Liver (tissue), 8 donors: ENCODE measurements at regions not wholly inside any gene's neighbourhood (a gene's known extent, or its start where the extent isn't known, plus 50 kb on each side); places are given as distances from the start of the nearest gene placed in this dataset.

Source experiments
- DNase-seq: peaks from one replicate; pipeline ENCODE4 v3.0.0-alpha.2; 2017; ENCODE audit warnings: low spot score
- H3K27ac ChIP-seq, 2 donors: one replicate each; pipeline ENCODE4 v1.7.0; 2013; ENCODE audit warnings: inconsistent platforms in 2 of 2, low read length in 2 of 2, control low read depth in 1 of 2, low read depth in 1 of 2, mild to moderate bottlenecking in 1 of 2
- H3K27me3 ChIP-seq, 4 donors: one replicate each; pipeline versions ENCODE4 v1.6.1 to v1.7.0; 2013; ENCODE audit warnings: low read length in 3 of 4, inconsistent platforms in 1 of 4, mild to moderate bottlenecking in 1 of 4, moderate library complexity in 1 of 4; ENCODE audit not compliant: control insufficient read depth in 4 of 4, insufficient read depth in 4 of 4
- H3K36me3 ChIP-seq, 4 donors: one replicate each; pipeline versions ENCODE4 v1.6.1 to v1.7.0; 2013; ENCODE audit warnings: low read length in 3 of 4, mild to moderate bottlenecking in 3 of 4, low read depth in 1 of 4, moderate library complexity in 1 of 4; ENCODE audit not compliant: control insufficient read depth in 4 of 4, insufficient read depth in 3 of 4
- H3K4me1 ChIP-seq, 4 donors: one replicate each; pipeline versions ENCODE4 v1.6.1 to v1.7.0; 2013; ENCODE audit warnings: low read length in 3 of 4, mild to moderate bottlenecking in 3 of 4, moderate library complexity in 1 of 4; ENCODE audit not compliant: control insufficient read depth in 4 of 4, insufficient read depth in 4 of 4
- H3K4me3 ChIP-seq, 3 donors: one replicate each; pipeline versions ENCODE4 v1.6.1 to v1.7.0; 2013; ENCODE audit warnings: low read length in 3 of 3, control low read depth in 1 of 3, low read depth in 1 of 3, mild to moderate bottlenecking in 1 of 3
- H3K9ac ChIP-seq, 2 donors: one replicate each; pipeline ENCODE4 v1.7.0; 2013; ENCODE audit warnings: low read length in 2 of 2, mild to moderate bottlenecking in 2 of 2, moderate library complexity in 2 of 2, control low read depth in 1 of 2, low read depth in 1 of 2
- H3K9me3 ChIP-seq, 4 donors: one replicate each; pipeline versions ENCODE4 v1.6.1 to v1.7.0; 2013; ENCODE audit warnings: low read length in 3 of 4; ENCODE audit not compliant: control insufficient read depth in 4 of 4
- EGR1 ChIP-seq, 2 donors: IDR thresholded peaks; 2 replicates each; pipeline ENCODE4 v1.6.1; 2016 to 2018; ENCODE audit warnings: antibody characterized with exemption in 2 of 2, low read depth in 2 of 2
- FOXA1 ChIP-seq: IDR thresholded peaks from 2 replicates; pipeline ENCODE4 v1.6.1; 2016; ENCODE audit warnings: antibody characterized with exemption
- FOXA2 ChIP-seq: IDR thresholded peaks from 2 replicates; pipeline ENCODE4 v1.6.1; 2016; ENCODE audit warnings: antibody characterized with exemption
- HNF4A ChIP-seq, 2 donors: conservative IDR thresholded peaks; 2 replicates each; pipeline ENCODE4 v1.6.1; 2016; ENCODE audit warnings: antibody characterized with exemption in 2 of 2, mild to moderate bottlenecking in 2 of 2
- HNF4G ChIP-seq: IDR thresholded peaks from 2 replicates; pipeline ENCODE4 v1.6.1; 2016; ENCODE audit warnings: antibody characterized with exemption
- JUND ChIP-seq, 2 donors: IDR thresholded peaks; 2 replicates each; pipeline ENCODE4 v1.6.1; 2016; ENCODE audit warnings: antibody characterized with exemption in 2 of 2
- NR2F2 ChIP-seq: IDR thresholded peaks from 2 replicates; pipeline ENCODE4 v1.6.1; 2016; ENCODE audit warnings: antibody characterized with exemption
- RAD21 ChIP-seq, 2 donors: IDR thresholded peaks; 2 replicates each; pipeline ENCODE4 v1.6.1; 2016; ENCODE audit warnings: antibody characterized with exemption in 2 of 2, mild to moderate bottlenecking in 2 of 2
- RXRA ChIP-seq, 2 donors: IDR thresholded peaks; 2 replicates each; pipeline ENCODE4 v1.6.1; 2017 to 2018; ENCODE audit warnings: antibody characterized with exemption in 2 of 2, mild to moderate bottlenecking in 1 of 2
- SP1 ChIP-seq: IDR thresholded peaks from 2 replicates; pipeline ENCODE4 v1.6.1; 2018; ENCODE audit warnings: antibody characterized with exemption, mild to moderate bottlenecking
- YY1 ChIP-seq: IDR thresholded peaks from 2 replicates; pipeline ENCODE4 v1.6.1; 2016; ENCODE audit warnings: antibody characterized with exemption, mild to moderate bottlenecking
- WGBS: extraction: QIAGEN DNeasy Blood & Tissue Kit; methylation state at CpG from one replicate; pipeline ENCODE4 v1.1.7; 2013; 5-methylcytosine and 5-hydroxymethylcytosine counted together
- TF ChIP-seq, protein P1 (sequence below): IDR thresholded peaks from 2 replicates; pipeline ENCODE4 v1.6.1; 2016; ENCODE audit warnings: antibody characterized with exemption
- TF ChIP-seq, protein P2 (sequence below): fragments of 150-350 bp; IDR thresholded peaks from 2 replicates; pipeline ENCODE4 v1.5.1; 2017; ENCODE audit warnings: improper control_type of control experiment, low read depth, low read length; ENCODE audit not compliant: missing input control
- TF ChIP-seq, protein P3 (sequence below): IDR thresholded peaks from 2 replicates; pipeline ENCODE4 v1.6.1; 2016; ENCODE audit warnings: antibody characterized with exemption
- donor health status: healthy.
- donor health status: healthy.
- donor health status: healthy.
- donor health status: healthy.
- donor health status: healthy.

- no peaks in the 10 kb centered on the region for H3K36me3 ChIP-seq
- H3K9ac ChIP-seq: no peak overlapping the region
- no peak for TF ChIP-seq FOXA2
- TF ChIP-seq HNF4A (conservative IDR thresholded peaks at IDR 0.05): no peak
- H3K27me3 ChIP-seq: no peaks in the 10 kb centered on the region
- H3K9me3 ChIP-seq: no peaks in the 10 kb centered on the region
- no peak overlapping the region for H3K27ac ChIP-seq
- DNase-seq: no peak
- no peak overlapping the region for H3K4me3 ChIP-seq
- H3K4me1 ChIP-seq: no peaks in the 10 kb centered on the region
Measured at GRCh38 chr7:91329571-91329970, 65.3 kb downstream of the FZD1 start.

DNA sequence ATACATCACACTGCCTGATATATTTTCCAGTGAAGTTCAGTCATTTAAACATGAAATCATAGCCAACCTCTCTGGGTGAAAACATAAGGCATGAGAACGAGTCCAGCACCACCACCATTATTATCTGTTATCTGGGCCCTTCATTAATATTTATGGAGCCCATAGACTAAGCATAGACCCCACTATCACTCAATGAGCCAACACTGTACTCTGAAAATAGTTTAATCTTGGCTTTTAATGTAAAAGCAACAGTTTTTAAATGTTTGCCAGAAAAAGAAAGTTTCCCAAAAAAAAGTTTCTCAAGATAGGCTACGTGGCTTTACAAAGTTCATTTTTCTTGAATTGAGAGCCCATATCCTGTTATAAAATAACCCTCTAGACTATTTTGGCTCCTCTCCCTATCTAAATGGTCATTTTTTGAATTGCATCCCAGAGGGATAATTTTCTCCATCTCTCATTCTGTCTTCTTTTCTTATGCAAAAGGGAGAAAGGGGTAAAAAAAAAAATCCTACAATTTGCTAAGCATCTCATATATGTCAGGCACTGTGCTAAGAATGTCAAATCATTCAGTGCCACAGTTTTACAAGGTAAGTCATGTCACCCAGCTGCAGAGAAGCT is 66.1 kb downstream of the FZD1 start:
- TF ChIP-seq JUND (IDR thresholded peaks at IDR 0.05): no peak
- no peak for TF ChIP-seq RXRA (IDR thresholded peaks at IDR 0.05)
- TF ChIP-seq, protein P1, sequence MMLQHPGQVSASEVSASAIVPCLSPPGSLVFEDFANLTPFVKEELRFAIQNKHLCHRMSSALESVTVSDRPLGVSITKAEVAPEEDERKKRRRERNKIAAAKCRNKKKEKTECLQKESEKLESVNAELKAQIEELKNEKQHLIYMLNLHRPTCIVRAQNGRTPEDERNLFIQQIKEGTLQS: no peak
- no peak for DNase-seq
- peaks cover 0 to 3% (median 0%) of the 10 kb centered on the region in 4 donors for H3K27me3 ChIP-seq
- H3K36me3 ChIP-seq: no peaks in the 10 kb centered on the region
- H3K4me3 ChIP-seq: no peak overlapping the region
- H3K4me1 ChIP-seq: no peaks in the 10 kb centered on the region
- H3K27ac ChIP-seq: no peak overlapping the region
- WGBS: 59% methylated on average over 2 of the region's 2 CpGs
- no peaks in the 10 kb centered on the region for H3K9me3 ChIP-seq
- H3K9ac ChIP-seq: no peak overlapping the region

- 59% methylated on average over 3 of the region's 3 CpGs for WGBS
- TF ChIP-seq, protein P2, sequence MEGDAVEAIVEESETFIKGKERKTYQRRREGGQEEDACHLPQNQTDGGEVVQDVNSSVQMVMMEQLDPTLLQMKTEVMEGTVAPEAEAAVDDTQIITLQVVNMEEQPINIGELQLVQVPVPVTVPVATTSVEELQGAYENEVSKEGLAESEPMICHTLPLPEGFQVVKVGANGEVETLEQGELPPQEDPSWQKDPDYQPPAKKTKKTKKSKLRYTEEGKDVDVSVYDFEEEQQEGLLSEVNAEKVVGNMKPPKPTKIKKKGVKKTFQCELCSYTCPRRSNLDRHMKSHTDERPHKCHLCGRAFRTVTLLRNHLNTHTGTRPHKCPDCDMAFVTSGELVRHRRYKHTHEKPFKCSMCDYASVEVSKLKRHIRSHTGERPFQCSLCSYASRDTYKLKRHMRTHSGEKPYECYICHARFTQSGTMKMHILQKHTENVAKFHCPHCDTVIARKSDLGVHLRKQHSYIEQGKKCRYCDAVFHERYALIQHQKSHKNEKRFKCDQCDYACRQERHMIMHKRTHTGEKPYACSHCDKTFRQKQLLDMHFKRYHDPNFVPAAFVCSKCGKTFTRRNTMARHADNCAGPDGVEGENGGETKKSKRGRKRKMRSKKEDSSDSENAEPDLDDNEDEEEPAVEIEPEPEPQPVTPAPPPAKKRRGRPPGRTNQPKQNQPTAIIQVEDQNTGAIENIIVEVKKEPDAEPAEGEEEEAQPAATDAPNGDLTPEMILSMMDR: no peak
- no peak for TF ChIP-seq EGR1 (IDR thresholded peaks at IDR 0.05; ENCODE audit: low read depth in 2 of 2)
- TF ChIP-seq, protein P3, sequence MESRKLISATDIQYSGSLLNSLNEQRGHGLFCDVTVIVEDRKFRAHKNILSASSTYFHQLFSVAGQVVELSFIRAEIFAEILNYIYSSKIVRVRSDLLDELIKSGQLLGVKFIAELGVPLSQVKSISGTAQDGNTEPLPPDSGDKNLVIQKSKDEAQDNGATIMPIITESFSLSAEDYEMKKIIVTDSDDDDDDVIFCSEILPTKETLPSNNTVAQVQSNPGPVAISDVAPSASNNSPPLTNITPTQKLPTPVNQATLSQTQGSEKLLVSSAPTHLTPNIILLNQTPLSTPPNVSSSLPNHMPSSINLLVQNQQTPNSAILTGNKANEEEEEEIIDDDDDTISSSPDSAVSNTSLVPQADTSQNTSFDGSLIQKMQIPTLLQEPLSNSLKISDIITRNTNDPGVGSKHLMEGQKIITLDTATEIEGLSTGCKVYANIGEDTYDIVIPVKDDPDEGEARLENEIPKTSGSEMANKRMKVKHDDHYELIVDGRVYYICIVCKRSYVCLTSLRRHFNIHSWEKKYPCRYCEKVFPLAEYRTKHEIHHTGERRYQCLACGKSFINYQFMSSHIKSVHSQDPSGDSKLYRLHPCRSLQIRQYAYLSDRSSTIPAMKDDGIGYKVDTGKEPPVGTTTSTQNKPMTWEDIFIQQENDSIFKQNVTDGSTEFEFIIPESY: no peak
- no peak for TF ChIP-seq FOXA2
- TF ChIP-seq FOXA1: no peak
- no peak for TF ChIP-seq SP1
- no peak for TF ChIP-seq YY1
- TF ChIP-seq HNF4G: no peak
- TF ChIP-seq RAD21 (IDR thresholded peaks at IDR 0.05): no peak
- TF ChIP-seq JUND (IDR thresholded peaks at IDR 0.05): no peak
- TF ChIP-seq HNF4A (conservative IDR thresholded peaks at IDR 0.05): no peak
- no peak for TF ChIP-seq NR2F2
- Histone ChIP-seq H3K9ac (no peak overlapping the region), H3K36me3 (no peaks in the 10 kb centered on the region), H3K4me3 (no peak overlapping the region), H3K4me1 (no peaks in the 10 kb centered on the region), H3K27ac (no peak overlapping the region), H3K27me3 (peaks cover 0 to 3% (median 0%) of the 10 kb centered on the region in 4 donors), H3K9me3 (no peaks in the 10 kb centered on the region)
- no peak for DNase-seq
Measured at GRCh38 chr7:91330866-91331265, 66.6 kb downstream of the FZD1 start.
